ENCODE measurements at regions not wholly inside any gene's neighbourhood (a gene's known extent, or its start where the extent isn't known, plus 50 kb on each side); places are given as distances from the start of the nearest gene placed in this dataset.

- DNase-seq (ENCODE audit: extremely low read depth, low read depth, low spot score), result no peak
Observed at GRCh38 chr20:40495956-40496355, 193.1 kb downstream of the MAFB start.

DNA sequence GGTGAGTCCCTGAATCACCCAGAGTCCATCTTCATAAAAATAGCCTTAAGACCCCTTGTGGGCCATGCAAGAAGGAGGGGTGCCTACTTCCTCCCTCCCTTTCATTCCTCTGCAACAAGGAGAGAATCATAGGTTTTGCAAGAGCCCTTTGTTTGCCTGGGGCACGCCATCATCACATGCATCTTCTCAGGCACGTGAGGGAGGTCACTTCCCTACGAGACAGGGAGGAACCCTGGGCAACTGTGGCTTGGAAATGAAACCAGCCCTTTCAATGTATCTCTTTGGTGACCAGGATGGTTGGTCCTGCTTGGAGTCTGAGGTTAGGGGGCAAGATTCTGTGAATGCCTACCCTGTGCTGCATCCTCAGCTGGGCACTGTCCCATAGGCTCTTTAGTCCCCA lies 194.8 kb downstream of the MAFB start:
- DNase-seq (ENCODE audit: extremely low read depth, low read depth, low spot score), result no peak

DNA sequence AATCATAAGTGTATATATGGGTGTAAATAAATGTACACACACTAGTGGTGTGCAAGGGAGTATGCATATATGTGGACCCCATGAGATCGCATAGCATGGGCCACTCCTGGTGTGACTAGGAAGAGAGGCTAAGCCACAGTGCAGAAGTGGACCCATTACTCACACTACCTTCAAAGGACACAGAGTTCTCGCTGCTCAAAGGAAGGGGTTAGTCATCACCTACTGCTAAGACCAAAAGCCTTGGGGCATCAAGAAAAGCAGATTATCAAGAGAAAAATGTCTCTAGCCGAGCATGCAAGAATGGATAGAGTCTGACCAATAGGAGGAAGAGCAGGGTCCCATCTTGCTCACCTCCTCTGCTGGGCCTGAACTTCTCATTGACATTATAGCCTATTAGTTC lies 195.5 kb downstream of the MAFB start:
- no peak for DNase-seq (ENCODE audit: extremely low read depth, low read depth, low spot score)

- no peak for DNase-seq (ENCODE audit: extremely low read depth, low read depth, low spot score)
Observed at GRCh38 chr20:40493071-40493470, 196.0 kb downstream of the MAFB start.

DNA sequence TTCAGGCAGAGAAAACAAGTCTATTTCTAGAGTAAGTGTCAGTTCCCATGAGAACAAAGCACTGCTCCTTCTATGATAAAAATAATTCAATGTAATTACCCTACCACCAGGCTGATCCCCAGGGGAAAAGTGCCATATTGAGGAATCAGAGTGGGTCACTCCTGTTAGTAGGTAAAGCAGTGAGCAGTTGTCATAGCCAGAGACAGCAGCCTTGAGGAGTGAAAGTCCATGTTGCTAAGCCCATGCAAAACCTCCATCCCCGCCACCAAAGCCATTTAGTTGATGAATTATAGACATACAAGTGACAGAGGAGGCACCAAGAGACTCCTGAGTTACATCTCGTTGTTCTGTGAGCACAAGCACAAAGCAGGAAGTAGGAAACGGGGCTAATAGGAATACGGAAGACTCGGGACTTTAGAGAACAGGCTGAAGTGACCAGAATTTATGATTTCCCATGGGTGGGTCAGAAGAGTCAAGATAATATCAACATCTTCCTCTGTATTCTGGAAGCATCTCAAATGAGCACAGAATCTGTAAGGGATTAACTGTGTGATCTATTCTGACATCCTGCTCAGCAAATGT lies 197.9 kb downstream of the MAFB start:
- DNase-seq (ENCODE audit: extremely low read depth, low read depth, low spot score), result no peak

GRCh38 chr20:40489886-40490285 lies 199.2 kb downstream of the MAFB start:
- DNase-seq (ENCODE audit: extremely low read depth, low read depth, low spot score), result no peak

GRCh38 chr20:40488401-40488800 lies 200.6 kb downstream of the MAFB start:
- DNase-seq (ENCODE audit: extremely low read depth, low read depth, low spot score), result no peak

GRCh38 chr20:40486297-40486696 lies 202.7 kb downstream of the MAFB start:
- no peak for DNase-seq (ENCODE audit: extremely low read depth, low read depth, low spot score)

- DNase-seq (ENCODE audit: extremely low read depth, low read depth, low spot score), result no peak
Observed at GRCh38 chr20:40481743-40482458, 207.1 kb downstream of the MAFB start.

GRCh38 chr20:40481337-40481736 lies 207.7 kb downstream of the MAFB start:
- DNase-seq (ENCODE audit: extremely low read depth, low read depth, low spot score), result no peak

DNA sequence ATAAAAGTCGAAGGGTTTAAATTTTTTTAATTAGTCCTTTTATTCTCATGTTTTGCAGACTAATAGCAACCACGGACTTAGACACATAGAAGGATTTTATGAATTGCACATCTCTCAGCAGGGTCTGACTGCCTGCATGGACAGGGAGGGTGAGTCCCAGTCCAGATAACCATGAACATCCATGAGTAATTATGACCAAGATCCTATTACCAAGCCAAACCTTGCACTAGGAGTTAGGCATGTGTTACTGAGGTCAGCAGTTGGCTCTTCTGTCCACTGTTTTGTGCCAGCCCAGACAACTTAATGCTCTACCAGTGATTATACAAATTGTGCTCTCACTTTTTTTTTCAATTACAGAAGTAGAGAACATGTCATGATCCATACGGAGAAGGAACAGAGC lies 211.2 kb downstream of the MAFB start:
- no peak for DNase-seq (ENCODE audit: extremely low read depth, low read depth, low spot score)

GRCh38 chr20:40476461-40476860 lies 212.6 kb downstream of the MAFB start:
- no peak for DNase-seq (ENCODE audit: extremely low read depth, low read depth, low spot score)

DNA sequence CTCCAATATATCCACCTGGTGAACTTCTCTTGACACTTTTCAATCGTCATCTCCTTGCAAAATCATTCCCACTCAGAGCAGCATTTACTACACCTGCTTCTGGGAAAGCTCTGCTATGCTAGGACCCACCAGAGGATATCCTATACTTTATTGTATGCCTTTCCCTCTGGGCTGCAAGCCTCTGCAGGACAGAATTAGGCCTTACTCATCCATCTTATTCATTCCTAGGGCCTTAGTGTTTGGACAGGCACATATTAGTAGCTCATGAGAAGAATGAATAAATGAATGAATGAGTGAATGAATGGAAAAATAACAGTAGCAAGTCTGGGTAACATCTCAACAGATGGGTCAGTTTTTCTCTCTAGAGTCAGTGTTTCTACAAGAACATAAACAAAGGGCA lies 216.1 kb downstream of the MAFB start:
- no peak for DNase-seq (ENCODE audit: extremely low read depth, low read depth, low spot score)

DNA sequence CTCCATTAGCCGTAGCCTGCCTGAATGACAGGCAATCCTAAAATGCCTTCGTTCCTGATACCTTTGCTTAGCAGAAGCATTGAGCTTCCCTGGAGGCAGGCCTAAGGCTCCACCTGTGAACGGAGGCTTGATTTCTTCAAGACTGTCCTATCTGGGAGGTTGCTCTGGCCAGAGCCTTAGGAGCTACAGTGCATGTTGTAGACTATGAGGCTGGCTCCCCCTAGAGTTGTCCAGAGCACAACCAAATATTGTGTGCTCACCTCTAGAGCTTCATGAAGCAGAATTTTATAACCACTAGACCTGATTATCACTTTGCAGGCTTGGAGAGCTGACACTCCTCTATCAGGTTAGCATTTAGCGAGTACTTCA lies 217.8 kb downstream of the MAFB start:
- no peak for DNase-seq (ENCODE audit: extremely low read depth, low read depth, low spot score)

DNA sequence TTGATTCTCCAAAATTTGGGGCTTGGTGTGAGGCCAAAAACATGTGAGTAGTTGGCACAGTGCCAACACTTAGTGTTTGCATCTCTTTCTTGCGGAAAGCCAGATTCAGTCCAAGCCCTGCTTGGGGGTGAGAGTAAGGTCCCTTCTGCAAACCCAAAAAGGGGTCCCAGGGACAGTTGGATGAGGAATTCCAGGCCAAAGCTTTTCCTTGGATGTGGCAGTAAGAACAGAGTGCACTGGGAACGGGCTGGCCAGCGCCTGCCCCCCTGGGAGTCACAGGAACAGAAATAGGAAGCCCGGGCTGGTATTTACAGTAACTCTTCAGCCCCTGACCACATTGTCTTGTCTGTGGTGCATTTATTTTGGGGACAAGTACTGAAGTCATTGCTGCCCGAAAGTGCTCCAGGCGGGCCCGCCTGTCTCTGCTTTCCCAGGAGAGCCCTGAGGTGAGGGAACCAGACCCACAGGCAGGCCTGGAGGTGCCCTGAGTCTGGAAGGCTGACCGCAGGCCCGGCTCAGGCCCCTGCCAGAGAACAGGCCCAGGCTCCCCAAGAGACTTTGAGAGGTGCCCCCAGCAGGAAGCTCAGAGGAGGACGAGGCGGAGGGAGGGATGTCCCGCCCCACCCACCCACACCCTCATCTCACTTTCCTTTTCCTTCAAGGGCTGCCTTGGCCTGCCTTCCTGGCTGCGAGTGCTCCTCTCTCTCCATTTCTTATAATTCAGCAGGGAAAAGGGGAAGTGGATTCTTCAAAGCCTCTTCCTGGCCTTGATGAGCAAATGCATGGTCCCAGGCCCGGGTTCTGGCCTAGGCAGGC lies 218.4 kb downstream of the MAFB start:
- DNase-seq (ENCODE audit: extremely low read depth, low read depth, low spot score), result no peak

DNA sequence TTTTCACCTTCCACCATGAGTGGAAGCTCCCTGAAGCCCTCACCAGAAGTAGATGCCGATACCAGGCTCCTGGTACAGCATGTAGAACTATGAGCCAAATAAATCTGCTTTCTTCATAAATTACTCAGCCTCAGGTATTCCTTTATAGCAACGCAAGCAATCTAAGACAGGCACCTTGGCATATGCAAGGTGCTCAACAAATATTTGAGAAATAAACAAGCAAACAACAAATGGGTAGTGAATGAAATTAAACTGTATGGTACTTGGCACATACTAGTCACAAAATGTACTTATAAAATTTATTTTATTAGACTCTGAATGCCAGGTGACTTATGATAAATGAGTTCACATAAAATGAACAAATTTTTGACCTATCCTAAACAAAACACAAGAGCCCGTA lies 220.3 kb downstream of the MAFB start:
- DNase-seq (ENCODE audit: extremely low read depth, low read depth, low spot score), result no peak

- DNase-seq (ENCODE audit: extremely low read depth, low read depth, low spot score), result no peak
Observed at GRCh38 chr20:40467703-40468411, 221.2 kb downstream of the MAFB start.

DNA sequence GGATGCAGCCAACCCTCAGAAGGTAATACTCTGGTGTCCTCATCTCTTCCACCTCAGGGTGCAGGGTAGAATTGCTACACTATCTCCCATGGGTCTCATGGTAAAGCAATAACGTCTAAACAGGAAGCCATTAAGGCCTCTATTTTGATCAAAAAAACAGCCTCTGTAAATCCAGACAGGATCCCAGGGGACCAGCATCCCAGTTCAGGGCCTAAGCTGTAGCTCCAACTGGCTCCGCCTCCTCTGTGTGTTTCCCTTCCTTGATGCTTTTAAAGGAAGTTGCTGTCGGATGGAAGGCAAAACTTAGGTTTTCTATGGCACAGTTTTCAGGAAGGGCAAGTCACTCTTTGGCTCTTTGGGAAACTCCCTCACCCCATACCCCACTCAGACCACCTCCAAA lies 222.0 kb downstream of the MAFB start:
- no peak for DNase-seq (ENCODE audit: extremely low read depth, low read depth, low spot score)

DNA sequence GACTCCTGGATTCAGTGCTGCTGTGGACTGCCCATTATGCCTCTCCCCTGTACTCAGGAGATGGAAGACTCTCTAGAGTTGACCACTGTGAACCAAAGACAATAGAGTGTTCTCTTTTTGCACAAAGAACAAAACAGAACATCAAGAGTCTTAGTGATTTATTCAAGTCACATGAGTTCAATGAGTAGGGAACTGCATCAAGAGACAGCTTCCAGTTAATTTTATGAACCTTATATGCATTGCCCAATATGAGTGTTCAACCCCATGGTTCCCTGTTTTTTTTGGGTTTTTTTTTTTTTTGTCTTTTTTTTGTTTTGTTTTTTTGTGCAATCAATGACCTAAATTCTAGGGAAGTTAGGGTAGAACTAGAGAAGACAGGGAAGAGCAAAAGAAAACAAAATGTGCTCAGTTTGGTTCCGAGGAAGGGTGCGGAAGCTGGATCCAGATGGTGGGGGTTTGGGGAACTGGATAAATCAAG lies 224.3 kb downstream of the MAFB start:
- no peak for DNase-seq (ENCODE audit: extremely low read depth, low read depth, low spot score)

DNA sequence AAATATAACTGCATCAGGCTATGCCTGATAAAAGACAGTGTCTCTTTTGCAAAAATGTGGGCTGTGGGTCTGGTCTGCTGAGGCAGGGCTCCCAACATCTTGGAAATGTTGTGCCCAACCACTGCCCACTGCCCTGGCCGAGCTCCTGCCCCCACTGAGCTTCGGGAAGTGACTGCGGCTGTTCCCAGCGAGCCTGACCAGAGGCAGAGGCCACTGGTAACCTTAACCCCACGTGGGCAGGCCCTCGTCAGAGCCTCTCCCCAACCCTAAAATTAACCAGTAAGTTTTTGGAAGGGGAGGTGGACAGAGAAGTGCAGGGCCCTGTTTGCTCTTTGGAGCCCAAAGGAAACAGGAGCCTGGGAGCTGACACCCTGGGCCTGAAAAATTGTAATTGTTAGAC lies 225.9 kb downstream of the MAFB start:
- DNase-seq (ENCODE audit: extremely low read depth, low read depth, low spot score), result no peak

- DNase-seq (ENCODE audit: extremely low read depth, low read depth, low spot score), result no peak
Observed at GRCh38 chr20:40462566-40462965, 226.5 kb downstream of the MAFB start.
